ENCODE measurements at regions not wholly inside any gene's neighbourhood (a gene's known extent, or its start where the extent isn't known, plus 50 kb on each side); places are given as distances from the start of the nearest gene placed in this dataset.

DNA sequence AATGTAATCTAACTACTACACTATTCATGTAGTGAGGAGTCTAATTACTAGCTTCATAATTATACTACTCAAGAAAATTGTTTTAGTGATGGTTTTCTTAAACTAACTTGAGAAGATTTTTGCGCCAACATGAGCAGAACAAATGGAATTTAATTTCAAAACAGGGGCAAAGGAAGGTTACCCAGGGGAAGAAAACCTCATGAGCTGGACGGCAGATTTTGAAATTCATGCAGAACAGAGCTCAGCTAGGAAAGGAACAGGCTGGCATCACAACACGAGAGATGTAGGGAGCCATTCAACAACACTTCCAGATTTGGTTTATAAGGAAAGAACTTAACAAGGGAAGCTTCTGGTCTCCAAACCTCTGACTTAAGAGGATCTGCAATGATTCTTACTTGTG, 235.3 kb upstream of the PRKCQ start:
- no peak for DNase-seq (ENCODE audit: low read depth)
- TF ChIP-seq, protein P1, sequence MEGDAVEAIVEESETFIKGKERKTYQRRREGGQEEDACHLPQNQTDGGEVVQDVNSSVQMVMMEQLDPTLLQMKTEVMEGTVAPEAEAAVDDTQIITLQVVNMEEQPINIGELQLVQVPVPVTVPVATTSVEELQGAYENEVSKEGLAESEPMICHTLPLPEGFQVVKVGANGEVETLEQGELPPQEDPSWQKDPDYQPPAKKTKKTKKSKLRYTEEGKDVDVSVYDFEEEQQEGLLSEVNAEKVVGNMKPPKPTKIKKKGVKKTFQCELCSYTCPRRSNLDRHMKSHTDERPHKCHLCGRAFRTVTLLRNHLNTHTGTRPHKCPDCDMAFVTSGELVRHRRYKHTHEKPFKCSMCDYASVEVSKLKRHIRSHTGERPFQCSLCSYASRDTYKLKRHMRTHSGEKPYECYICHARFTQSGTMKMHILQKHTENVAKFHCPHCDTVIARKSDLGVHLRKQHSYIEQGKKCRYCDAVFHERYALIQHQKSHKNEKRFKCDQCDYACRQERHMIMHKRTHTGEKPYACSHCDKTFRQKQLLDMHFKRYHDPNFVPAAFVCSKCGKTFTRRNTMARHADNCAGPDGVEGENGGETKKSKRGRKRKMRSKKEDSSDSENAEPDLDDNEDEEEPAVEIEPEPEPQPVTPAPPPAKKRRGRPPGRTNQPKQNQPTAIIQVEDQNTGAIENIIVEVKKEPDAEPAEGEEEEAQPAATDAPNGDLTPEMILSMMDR (conservative IDR thresholded peaks at IDR 0.05; ENCODE audit: low read depth, low read length) = no peak
- no peak overlapping the region for H3K4me3 ChIP-seq (ENCODE audit: low read depth, low read length)

GRCh38 chr10:6813856-6814255, 233.8 kb upstream of the PRKCQ start:
- DNase-seq (ENCODE audit: low read depth) = peak; percentile 4
- no peak overlapping the region for H3K4me3 ChIP-seq (ENCODE audit: low read depth, low read length)
- TF ChIP-seq, protein P1 (conservative IDR thresholded peaks at IDR 0.05; ENCODE audit: low read depth, low read length) = no peak

DNA sequence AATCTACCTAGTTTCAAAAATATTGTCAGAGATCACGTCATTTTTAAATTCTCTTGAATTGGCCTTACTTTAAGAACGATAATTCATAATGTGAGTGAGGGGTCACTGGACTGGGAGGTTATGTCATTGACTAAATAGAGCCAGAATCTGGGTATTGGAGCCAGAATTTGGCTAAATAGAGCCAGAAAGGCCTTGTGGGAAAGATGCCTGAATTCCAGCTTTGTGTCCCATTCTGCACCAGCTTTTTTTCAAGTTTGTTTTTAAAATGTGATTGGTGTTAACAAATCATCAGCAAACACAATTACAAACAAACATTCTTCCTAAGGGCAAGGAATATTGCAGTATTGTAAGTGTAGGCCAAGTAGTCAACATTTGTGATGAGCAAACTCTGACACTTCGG, 233.2 kb upstream of the PRKCQ start:
- no peak overlapping the region for H3K4me3 ChIP-seq (ENCODE audit: low read depth, low read length)
- DNase-seq (ENCODE audit: low read depth) = no peak
- TF ChIP-seq, protein P1 (conservative IDR thresholded peaks at IDR 0.05; ENCODE audit: low read depth, low read length) = no peak

GRCh38 chr10:6811153-6811552, 231.1 kb upstream of the PRKCQ start:
- no peak overlapping the region for H3K4me3 ChIP-seq (ENCODE audit: low read depth, low read length)
- DNase-seq (ENCODE audit: low read depth) = no peak
- TF ChIP-seq, protein P1 (conservative IDR thresholded peaks at IDR 0.05; ENCODE audit: low read depth, low read length) = no peak

DNA sequence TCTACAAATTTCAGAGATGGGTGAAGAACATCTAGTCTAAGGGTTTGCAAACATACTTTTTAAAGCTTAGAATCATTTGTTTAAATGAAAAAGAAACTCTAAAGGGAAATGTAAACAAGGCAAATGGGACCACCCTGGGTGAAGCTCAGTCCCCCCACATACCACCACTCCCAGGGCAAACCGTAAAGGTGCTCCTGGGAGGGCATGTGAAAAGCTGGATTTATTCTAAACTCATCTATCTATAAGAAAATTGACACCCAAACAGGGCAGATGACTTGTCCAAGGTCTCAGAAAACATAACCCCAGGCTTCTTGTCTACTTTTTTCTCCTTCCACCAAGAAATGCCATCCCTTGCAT, 223.3 kb upstream of the PRKCQ start:
- H3K4me3 ChIP-seq (ENCODE audit: low read depth, low read length) = no peak overlapping the region
- DNase-seq (ENCODE audit: low read depth) = no peak
- TF ChIP-seq, protein P1 (conservative IDR thresholded peaks at IDR 0.05; ENCODE audit: low read depth, low read length) = no peak

- DNase-seq (ENCODE audit: low read depth) = no peak
- H3K4me3 ChIP-seq (ENCODE audit: low read depth, low read length) = no peak overlapping the region
Observed at GRCh38 chr10:6802759-6803426, 222.8 kb upstream of the PRKCQ start.

DNA sequence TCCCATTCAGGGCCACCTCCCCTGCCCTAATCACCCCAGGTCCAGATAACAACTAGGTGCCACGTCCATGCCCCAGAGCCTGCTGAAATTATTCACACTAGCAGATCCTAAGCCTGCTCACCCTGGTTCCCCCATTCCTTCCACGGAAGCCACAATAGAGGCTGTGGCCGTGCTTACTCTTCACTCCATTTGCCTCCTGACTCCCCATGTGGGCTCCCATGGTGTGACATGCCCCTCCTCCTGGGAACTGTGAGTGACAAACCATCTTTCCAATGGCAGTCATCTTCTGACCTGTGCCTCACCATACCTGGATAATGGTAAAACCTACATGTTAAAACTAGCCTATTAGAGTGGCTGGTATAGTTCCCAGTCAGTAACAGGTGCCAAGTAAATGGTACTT, 216.2 kb upstream of the PRKCQ start:
- H3K4me3 ChIP-seq (ENCODE audit: low read depth, low read length) = no peak overlapping the region
- TF ChIP-seq, protein P1 (conservative IDR thresholded peaks at IDR 0.05; ENCODE audit: low read depth, low read length) = no peak
- DNase-seq (ENCODE audit: low read depth) = no peak

More at GRCh38 chr10:6802759-6803426, 222.8 kb upstream of the PRKCQ start:
- TF ChIP-seq, protein P1 (conservative IDR thresholded peaks at IDR 0.05; ENCODE audit: low read depth, low read length) = no peak
